HG03521 (cell line): ENCODE measurements at regions not wholly inside any gene's neighbourhood (a gene's known extent, or its start where the extent isn't known, plus 50 kb on each side); places are given as distances from the start of the nearest gene placed in this dataset.

ENCODE experiments used
- ATAC-seq: cut with Tn5 transposase; IDR thresholded peaks from one replicate; pipeline ENCODE4 v1.9.1; 2021; ENCODE audit warnings: mild to moderate bottlenecking, moderate library complexity; ENCODE audit not compliant: unreplicated experiment

DNA sequence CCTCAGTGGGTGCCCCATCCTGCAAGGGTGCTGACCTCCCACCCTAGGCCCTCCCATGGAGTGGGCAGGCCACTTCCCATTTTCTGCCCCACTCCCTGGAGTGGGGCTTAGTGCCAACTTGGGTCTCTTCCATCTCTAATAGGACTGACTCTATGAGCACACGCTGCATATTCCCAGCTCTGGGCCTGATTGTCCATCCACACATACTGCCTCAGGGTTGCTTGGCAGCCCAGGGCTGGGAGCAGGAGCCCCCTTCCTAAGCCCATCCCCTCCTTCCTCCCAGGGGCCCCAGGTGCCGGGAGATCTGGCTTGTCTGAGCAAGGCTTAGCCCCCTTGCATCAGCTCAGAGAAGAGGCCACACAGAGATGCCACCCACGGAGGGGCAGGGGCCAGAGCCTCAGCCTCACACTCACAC, 55.1 kb downstream of the PJA1 start:
- ATAC-seq: no peak

DNA sequence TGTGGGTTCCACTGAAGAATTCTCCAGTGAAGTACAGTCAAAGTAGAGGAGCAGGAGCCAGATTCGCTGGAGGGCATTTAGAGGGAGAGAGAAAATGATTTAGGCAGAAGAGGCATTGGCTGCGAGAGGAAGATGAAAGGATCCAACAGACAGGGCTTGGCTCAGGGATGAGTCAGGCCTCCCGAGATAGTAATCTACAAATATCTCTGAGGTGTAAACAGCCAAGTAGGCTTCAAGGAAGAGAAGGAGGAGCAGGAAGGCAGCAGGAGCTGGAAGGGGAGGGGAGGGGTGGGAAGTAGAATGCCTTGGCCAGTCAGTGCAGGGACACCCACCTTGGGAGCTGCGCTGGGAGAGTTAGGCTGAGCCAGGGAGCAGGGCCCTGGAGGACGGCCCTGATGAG, 55.5 kb downstream of the PJA1 start:
- no peak for ATAC-seq

DNA sequence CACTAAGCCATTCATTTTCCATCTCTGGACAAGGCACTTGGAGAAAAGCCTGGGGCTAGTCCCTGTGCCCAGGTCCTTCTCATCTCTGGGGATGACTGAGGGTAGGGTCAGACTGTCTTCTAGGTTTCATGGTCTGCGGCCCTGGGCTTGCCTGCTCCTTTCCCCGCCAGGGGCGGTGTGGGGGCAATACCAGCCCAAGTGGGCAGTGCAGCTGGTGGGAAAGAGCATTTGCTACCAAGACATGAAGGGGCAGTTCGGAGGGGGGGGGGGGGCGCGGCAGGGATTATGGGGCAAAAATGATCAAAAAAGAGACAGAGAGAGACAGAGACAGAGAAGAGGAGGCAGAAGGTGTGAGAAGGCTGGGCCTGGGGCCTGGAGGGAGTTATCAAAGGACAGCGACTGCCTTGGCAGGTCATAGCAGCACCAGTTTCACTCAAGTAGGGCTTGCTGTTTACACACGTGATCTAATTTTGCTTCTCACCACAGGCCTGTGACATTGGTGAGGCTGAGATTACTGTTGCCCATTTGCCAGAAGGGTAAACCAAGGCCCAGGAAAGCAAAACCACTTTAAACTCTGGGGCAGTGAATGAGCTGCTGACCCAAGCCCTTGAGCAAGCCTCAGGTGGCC, 56.1 kb downstream of the PJA1 start:
- ATAC-seq: no peak

DNA sequence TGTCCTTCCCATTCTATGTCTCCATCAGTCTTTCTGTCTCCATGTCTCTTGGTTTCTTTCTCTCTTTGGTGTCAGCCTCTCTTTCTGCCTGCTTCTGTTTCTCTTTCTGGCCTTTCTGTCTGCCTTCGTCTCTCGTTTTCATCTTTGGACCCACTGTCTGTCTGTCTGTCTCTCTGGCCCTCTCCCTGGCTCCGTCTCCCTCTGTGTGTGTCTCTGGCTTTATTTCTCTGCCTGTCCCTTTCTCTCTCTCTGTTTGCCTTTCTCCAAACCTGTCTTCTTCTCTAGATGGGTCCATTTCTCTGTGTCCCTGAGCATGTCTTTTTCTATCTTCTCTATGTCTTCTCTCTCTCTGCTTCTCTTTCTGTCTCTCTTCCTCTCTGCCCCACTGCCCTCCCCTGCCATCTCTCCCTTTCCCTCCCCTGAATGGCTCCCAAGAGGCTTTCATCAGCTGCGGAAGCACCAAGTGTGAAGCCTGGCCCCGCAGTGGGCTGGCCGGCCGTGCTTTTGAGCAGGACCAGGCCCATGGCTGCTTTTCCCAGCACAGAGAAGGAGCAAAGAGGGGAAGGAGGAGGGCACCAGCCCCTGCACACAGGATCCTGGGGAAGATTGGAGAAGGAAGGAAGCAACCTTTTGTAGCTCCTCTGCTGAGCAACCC, 57.4 kb downstream of the PJA1 start:
- no peak for ATAC-seq

DNA sequence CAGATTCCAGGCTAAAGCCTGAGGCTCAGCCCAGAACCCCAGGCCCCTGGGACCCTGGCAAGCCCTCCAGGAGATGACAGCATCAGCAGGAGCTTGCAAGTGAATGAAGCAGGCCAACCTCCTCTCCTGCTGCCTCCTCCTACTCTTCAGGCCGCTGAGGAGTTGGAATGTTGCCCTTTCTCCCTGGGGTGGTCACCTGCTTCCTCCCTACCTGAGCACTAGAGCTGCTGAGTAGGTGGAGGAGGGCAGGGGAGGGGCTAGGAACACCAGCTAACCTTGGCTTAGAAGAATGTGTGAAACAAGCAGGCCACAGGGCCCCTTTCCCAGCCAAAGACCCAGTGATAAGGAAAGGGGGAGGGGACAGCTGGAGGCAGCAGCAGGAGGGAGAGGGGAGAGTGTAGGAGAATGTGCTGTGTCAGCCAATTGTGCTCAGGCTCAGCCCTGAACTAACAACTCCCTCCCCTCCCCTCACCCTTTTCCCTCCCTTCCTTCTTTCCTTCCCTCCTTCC, 58.0 kb downstream of the PJA1 start:
- ATAC-seq: no peak

DNA sequence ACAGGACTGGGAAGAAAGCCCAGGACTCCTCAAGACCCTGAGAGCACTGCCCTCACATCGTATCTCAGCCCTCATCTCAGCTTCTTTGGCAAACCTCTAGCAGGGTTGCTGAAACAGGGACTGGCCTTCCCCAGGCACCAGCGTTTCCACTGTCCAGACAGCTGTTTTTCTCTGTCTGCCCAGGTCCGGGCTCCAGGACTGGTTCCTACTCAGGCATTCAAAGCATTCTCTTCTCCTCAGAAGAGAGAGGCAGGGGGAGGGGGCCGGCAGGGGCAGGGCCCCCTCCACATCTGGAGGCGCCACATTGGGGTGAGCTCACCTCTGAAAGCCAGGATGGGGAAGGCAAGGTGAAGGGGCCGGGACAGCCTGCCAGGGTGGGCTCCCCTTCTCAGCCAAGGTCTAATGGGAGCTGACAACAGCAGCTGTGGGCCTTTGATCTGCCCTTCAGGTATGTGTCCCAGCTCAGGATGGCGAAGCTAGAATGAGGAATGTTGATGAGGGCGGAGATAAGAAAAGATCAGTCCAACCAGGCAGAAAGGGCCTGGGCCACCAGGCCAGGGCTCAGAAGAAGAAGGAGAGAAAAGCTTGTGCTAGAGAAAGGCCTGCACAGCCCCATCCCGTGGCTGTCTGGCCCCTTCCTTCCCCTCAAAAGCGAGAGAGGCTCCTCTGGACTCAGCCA, 60.4 kb downstream of the PJA1 start:
- ATAC-seq: no peak

DNA sequence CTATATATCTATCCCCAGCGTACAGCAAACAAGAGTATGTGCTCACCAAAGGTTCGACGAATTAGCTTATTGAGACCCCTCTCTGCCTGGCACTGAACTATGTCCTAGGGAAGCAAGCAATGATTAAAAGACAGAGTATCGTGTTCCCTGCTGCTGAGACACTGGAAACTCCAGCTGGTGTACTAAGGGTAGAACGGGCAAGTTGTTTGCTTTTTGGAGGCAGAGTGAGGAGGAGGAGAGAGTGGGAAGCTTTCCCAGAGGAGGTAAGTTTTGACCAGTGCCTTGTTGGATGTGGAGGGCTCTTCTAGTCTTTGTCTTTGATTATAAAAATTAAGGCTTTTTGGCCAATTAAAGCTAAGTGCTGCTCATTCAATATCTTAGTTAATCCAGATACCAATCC, 61.7 kb downstream of the PJA1 start:
- ATAC-seq: no peak

DNA sequence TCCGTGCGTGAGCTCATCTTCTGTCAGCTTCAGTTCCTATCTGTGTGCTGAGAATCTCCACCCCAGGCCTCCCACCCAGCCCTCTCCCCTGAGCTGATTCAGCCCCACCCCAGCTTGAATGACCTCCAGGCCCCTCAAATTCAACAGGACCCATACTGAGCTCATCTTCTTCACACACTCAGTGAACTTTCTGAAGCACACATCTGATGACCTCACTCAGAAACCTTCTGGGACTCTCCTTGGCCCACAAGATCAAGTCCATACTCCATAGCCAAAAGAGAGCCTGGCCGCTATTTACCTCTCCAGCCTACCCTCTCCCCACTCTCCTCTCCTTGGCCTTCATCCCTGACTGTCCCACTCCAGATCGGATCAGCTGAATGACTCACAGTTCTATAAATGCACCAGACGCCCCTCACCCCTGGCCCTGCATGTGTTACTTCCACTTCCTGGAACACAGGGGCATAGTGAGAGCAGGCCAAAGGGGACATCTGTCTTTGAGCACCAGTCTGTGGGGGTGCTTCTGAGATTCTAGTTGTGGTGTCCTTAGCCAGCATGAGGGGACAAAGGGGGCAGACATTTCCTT, 62.5 kb downstream of the PJA1 start:
- no peak for ATAC-seq

DNA sequence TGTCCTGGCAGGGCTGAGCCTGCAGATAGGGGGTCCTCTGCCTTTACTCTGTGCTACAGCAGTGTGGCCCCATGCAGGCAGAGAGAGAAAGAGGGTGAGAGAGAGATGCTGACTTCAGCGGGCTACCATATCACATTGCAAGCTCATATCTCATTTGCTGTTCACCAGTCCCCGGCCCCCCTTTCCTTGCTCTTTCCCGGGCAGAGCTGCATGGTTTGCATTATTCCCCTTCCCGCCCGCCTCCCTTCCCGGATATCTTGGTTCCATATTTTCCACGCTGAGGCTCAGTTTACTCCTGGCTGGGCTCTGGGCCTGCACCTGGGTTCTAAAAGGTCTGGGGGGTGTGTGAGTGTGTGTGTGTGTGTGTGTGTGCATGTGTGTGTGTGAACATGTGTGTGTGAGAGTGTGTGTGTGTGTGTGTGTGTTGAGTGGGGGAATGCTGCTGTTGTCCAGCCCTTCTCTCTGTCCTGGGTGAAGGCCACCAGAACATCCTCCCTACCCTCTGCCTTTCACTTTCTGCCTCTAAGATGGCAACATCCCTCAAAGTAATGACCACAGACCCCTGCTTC, 63.5 kb downstream of the PJA1 start:
- no peak for ATAC-seq

DNA sequence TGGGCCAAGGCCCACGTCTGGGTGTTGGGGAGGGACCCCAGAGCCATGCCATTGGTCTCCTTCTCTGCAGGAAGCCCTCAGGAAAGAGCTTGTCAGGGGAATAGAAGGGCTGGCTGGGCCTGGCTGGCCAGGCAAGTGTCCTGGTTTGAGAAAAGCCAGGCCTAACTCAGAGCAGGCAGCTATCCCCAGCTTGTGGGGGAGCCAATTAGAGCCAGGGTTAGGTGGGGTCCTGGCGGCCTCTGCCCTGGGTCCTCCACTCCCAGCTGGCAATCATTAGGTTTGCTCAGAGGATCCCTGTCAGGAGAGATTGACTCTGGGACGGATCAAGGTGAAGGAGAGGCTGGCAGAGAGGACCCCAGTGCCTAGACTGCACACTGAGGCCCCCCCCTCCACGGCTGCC, 64.8 kb downstream of the PJA1 start:
- no peak for ATAC-seq

DNA sequence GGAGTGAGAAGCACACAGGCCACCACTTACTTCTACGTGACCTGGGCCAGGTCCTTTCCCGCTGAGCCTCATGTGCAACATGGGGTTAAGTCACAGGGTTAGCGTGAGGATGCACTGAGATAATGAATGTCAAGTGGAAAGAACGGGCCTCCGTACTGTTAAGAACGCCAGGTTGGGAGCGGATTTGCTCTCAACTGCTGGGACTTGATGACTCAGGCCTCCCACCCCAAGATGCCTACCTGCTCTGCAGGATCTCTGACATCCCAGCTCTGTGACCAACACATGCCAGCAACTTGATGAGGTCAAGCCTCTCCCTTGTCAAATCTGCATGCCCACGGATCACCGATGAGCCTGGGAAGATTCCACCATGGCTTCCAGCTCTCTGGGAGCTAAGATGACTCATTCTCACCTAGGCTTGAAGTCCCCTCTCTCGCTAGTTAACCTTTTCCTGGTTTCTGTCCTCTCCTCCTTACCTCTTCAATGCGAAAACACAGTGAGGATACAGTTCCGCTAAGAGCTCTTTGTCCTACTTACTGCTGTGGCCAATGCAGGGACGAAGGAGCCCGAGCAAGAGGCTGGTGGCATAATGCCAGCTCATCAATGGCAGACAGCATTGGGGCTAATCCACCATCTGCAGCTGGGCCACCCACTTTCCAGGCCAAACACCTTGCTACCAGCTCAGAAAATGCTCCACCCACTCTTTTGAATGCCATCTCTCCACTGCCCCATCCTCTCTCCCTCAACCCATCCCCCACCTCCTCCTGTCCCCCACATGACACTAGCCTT, 67.6 kb downstream of the PJA1 start:
- ATAC-seq: no peak

DNA sequence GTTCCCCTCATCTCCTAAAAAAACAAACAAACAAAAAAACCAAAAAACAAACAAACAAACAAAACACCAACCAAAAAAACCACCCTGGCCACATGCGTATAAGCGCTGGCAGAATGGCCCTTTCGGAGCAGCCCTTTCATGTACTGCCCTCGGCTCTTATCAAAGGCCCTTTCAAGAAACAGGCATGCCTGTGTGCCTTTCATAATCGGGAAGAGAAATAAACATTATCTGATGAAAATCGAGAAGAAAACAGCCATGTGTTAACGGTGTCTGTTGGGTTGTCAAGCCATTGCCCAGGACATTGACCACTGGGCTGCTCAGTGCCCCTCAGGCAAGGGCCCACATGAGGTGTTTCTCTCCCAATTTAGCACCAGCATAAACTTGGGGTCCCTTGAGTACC, 68.3 kb downstream of the PJA1 start:
- ATAC-seq: no peak

DNA sequence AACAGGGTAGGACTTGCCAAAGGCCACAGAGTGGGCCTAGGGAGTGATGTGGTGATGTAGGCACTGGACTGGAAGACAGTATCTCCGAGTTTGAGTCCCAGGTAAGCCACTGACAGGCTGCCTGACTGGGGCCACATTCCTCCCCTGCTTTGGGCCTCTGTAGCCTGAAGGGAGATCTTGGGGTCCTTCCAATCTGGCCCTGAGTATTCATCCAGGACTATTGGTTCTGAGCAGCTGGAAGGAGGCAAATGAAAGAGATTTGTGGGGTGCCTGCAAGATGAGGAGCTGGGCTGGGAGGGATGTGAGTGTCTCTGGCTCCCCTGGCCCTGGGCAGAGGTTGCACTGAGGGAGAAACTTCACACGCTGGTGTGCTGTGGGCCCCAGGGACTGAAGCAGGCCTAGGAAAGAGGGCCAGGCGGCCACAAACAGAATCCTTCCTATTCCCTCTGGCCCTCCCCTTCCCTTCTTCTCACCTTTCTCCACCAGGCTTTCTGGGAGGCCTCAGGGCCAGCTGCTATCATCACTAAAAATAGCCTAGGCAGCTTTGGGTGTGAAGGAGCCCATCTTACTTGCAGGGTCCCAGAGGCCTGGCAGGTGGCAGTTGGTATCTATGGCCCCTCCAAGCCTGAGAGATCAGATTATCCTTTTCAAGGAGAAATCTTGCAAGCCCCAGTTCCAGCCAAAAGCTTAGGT, 70.1 kb downstream of the PJA1 start:
- no peak for ATAC-seq

DNA sequence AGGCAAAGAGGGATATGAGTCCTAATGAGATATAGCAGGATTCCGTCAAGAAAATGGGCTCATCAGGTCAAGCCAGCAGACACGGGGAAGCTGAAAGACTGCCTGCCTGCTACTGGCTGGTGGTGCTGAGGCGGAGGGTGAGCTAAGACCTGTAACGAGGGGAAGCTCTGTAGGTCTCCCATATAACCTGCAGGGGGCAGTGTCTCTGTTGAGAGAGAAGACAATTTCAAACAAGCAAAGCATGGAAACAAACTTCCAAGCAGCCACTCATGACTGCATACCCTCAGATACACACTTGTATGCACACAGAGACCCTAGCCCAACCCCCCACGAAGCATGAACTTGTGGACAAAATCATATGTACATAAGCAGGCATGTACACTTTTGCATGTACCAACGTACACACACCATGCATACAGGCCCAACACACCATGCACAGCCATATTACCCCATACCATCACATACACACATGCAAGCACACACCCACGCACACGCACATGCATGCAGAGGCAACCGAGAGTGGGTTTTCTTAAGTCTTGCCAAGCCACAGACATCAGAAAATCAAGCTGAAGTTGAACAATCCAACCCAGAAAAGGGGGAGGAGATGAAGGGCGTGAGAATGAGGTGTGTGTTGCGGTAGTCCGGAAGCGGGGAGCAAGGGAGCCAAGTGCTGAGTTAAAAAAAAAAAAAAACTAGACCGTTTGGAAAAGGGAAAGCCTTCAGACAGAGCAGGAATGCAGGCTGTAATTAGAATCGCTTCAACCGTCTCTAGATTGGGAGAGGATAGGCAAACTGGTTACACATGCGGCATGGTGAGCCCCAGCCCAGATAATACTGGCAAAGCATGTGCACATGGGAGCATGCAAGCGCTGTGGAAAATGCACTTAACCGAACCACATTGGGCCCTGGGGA, 71.0 kb downstream of the PJA1 start:
- ATAC-seq: no peak

DNA sequence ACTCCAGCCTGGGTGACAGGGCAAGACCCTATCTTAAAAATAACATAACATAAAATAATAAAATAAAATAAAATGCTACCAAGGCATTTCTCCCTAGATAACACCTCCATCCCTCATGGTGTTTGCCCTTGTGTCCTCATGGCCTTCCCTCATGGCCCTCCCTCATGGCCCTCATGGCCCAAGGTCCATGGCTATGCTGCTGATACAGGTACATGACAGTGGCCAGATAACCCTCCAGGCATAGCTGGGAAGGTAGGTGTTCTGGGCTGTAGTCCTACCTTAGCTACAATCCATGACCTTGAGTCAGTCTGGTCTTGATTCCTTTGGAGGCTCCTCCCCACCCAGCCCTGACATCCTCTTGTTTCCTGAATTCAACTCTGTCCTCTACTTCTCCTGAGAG, 75.2 kb downstream of the PJA1 start:
- no peak for ATAC-seq

DNA sequence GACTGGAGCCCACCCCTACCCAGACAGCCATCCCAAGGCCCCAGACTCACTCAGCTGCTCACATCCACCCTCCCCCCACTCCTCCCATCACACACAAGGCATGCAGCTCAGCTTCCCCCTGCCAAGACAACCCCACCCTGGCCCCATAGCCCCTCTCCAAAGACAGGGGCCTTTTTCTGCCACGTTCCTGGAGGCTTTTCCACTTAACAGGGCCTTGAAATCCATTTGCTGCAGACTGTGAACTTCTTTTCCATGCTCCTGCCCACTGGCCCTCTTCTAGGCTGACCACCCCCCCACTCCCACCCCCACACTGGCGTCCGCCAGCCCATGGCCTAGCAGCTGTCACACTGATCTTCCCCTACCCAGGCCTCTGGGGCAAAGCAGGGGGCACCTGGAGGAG, 76.0 kb downstream of the PJA1 start:
- ATAC-seq: no peak

DNA sequence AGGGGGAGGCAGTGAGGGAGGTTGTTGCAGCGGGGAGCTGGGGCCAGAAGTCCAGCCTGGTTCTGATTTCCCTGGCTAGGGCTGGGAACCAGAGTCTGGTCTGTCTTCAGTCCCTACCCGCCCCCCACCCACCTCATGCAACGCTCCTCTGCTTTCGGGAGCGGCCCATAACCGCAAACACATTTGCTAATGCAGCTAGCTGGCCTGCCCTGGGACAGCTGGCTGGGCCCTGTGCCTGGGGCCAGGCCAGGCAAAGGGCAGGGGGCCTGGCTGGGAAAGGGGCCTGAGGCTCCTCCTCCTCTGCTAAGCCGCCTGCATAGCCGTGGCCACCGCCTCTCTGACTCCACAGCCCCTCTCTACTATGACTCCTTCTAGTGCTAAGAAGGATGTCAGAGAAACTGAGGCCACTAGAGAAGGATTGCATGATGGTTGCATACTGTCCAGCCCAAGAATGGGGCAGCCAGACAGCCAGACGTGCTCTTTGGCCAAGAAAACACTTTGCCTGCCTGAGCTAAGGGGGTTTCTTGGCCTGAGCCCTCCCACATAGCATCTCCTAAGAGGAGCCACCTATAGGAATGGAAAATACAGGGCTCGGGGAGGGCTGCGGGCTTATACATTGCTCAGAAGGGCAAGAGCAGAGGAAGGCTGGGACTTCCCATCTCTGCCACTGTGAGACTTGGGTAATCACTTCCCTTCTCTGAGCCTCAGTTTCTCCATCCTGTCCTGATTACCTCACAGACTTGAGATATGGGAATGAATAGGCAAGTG, 76.9 kb downstream of the PJA1 start:
- no peak for ATAC-seq

DNA sequence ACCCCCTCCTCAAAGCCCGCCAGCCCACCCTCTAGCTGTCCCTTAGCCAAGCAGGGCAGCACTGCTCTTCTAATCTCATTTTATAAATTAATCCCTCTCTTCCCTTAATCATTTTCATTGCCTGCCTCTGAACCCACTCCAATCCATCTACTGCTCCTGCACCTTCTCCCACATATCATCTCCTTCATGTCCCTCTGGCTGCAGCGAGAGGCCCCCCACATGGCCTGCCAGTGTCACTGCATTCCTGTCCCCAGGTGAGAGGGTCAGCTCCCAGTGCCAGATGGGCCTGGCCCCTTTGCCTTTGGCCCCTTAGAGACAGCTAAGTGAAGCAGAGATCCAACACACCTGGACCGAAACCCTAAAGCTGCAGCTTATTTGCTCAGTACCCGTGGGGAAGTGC, 79.4 kb downstream of the PJA1 start:
- ATAC-seq: no peak
